LNCaP clone FGC (cell line): ENCODE measurements at regions not wholly inside any gene's neighbourhood (a gene's known extent, or its start where the extent isn't known, plus 50 kb on each side); places are given as distances from the start of the nearest gene placed in this dataset.

Experiments
- DNase-seq: peaks from one replicate; pipeline ENCODE4 v3.0.0-alpha.2; 2011; ENCODE audit warnings: low read depth
- H3K4me3 ChIP-seq: 2 replicates; pipeline ENCODE4 v1.5.1; 2011; ENCODE audit warnings: mild to moderate bottlenecking, low read depth, low read length, control low read depth
- TF ChIP-seq, protein P1 (sequence below): IDR thresholded peaks from 2 replicates; pipeline ENCODE4 v1.5.1; 2012; ENCODE audit warnings: mild to moderate bottlenecking; ENCODE audit not compliant: control insufficient read depth, insufficient read depth; ENCODE audit errors: extremely low read depth

DNA sequence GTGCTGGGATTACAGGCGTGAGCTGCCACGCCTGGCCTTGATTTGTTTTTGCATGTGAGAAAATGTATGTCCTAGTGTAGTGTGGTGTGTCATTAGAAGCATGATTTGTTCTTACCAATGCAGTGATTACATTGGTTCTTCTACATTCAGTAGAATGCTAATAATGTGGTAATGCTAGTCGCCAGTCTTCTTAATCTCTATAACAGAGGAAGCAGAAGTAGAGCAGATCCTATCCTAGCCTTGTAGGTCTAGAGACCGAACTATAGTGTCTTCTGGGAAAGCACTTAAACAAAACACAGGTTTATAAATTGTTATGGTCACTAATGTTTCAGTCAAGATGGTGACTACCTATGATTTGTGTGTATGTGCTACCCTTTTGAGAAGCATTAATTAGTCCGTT, 197.5 kb upstream of the DMRT1 start:
- TF ChIP-seq, protein P1, sequence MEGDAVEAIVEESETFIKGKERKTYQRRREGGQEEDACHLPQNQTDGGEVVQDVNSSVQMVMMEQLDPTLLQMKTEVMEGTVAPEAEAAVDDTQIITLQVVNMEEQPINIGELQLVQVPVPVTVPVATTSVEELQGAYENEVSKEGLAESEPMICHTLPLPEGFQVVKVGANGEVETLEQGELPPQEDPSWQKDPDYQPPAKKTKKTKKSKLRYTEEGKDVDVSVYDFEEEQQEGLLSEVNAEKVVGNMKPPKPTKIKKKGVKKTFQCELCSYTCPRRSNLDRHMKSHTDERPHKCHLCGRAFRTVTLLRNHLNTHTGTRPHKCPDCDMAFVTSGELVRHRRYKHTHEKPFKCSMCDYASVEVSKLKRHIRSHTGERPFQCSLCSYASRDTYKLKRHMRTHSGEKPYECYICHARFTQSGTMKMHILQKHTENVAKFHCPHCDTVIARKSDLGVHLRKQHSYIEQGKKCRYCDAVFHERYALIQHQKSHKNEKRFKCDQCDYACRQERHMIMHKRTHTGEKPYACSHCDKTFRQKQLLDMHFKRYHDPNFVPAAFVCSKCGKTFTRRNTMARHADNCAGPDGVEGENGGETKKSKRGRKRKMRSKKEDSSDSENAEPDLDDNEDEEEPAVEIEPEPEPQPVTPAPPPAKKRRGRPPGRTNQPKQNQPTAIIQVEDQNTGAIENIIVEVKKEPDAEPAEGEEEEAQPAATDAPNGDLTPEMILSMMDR: no peak
- DNase-seq: no peak
- no peak overlapping the region for H3K4me3 ChIP-seq

- H3K4me3 ChIP-seq: no peak overlapping the region
- TF ChIP-seq, protein P1: no peak
- no peak for DNase-seq
Observed at GRCh38 chr9:647522-647921, 194.0 kb upstream of the DMRT1 start.

- no peak for DNase-seq
- no peak overlapping the region for H3K4me3 ChIP-seq
- TF ChIP-seq, protein P1: no peak
Observed at GRCh38 chr9:649128-650074, 192.1 kb upstream of the DMRT1 start.

GRCh38 chr9:650362-650761, 191.1 kb upstream of the DMRT1 start:
- H3K4me3 ChIP-seq: no peak overlapping the region
- TF ChIP-seq, protein P1: no peak
- DNase-seq: no peak

DNA sequence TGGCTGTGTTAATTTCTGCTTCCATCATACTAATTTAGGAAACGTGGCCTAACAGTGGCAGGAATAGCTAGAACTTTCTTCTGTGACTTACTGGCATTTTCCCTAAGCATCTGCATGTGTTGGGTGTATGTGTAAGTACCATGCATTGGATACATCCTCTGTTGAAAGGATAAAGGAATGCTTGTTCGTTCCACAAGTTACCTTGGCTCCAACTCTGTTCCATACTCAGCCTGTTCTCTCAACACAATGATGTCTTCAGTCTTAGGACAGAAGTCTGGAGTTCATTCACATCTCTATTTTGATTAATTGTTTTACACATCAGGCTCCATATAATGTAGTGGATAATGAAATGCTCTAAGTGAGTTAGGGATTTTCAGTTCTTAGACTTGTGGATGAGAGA, 190.1 kb upstream of the DMRT1 start:
- TF ChIP-seq, protein P1: no peak
- no peak overlapping the region for H3K4me3 ChIP-seq
- DNase-seq: no peak

- no peak for DNase-seq
- H3K4me3 ChIP-seq: no peak overlapping the region
- TF ChIP-seq, protein P1: no peak
Observed at GRCh38 chr9:652914-653313, 188.6 kb upstream of the DMRT1 start.
